CD14-positive monocyte (primary cell): ENCODE measurements at regions not wholly inside any gene's neighbourhood (a gene's known extent, or its start where the extent isn't known, plus 50 kb on each side); places are given as distances from the start of the nearest gene placed in this dataset.

Source experiments
- DNase-seq, 3 donors: peaks; one replicate each; pipeline ENCODE4 v3.0.0-alpha.2; 2011 to 2022
- H2AFZ ChIP-seq: 2 replicates; pipeline ENCODE4 v1.6.0; 2012; ENCODE audit warnings: mild to moderate bottlenecking, low read depth, low read length, inconsistent platforms; ENCODE audit not compliant: insufficient read depth, poor library complexity, severe bottlenecking
- H3K27ac ChIP-seq, 2 donors: 1 replicate in 1 of 2; 2 replicates in 1 of 2; pipeline ENCODE4 v1.5.1; 2012 to 2013; ENCODE audit warnings: low read length in 2 of 2, control low read depth in 1 of 2, inconsistent platforms in 1 of 2, low read depth in 1 of 2, mild to moderate bottlenecking in 1 of 2
- H3K27me3 ChIP-seq, 2 donors: one replicate each; pipeline versions ENCODE4 v1.6.0 to v1.6.1; 2011 to 2013; ENCODE audit warnings: low read length in 2 of 2; ENCODE audit not compliant: control insufficient read depth in 2 of 2, insufficient read depth in 2 of 2
- H3K36me3 ChIP-seq, 2 donors: replicated peaks in 1 of 2; 1 replicate in 1 of 2; 2 replicates in 1 of 2; pipeline versions ENCODE4 v1.5.1 to v1.6.1; 2012 to 2013; ENCODE audit warnings: low read length in 2 of 2, control low read depth in 1 of 2, inconsistent platforms in 1 of 2, mild to moderate bottlenecking in 1 of 2; ENCODE audit not compliant: insufficient read depth in 2 of 2, control insufficient read depth in 1 of 2
- H3K4me1 ChIP-seq, 2 donors: 1 replicate in 1 of 2; 2 replicates in 1 of 2; pipeline versions ENCODE4 v1.5.1 to v1.6.1; 2012 to 2013; ENCODE audit warnings: low read length in 2 of 2, control low read depth in 1 of 2, inconsistent platforms in 1 of 2, mild to moderate bottlenecking in 1 of 2, moderate library complexity in 1 of 2; ENCODE audit not compliant: insufficient read depth in 2 of 2, control insufficient read depth in 1 of 2
- H3K4me2 ChIP-seq: replicated peaks from 2 replicates; pipeline ENCODE3; 2012; ENCODE audit warnings: low read length, moderate library complexity, mild to moderate bottlenecking; ENCODE audit not compliant: poor library complexity, severe bottlenecking; ENCODE audit errors: extremely low read depth
- H3K4me3 ChIP-seq, 3 experiments: fragments of 200-600 bp in 1 of 3; sonication (generic) in 1 of 3; replicated peaks in 1 of 3; 1 replicate in 2 of 3; 2 replicates in 1 of 3; pipeline ENCODE4 v1.5.1; 2011 to 2013; ENCODE audit warnings: low read length in 3 of 3, mild to moderate bottlenecking in 3 of 3, control low read depth in 2 of 3, low read depth in 2 of 3, inconsistent platforms in 1 of 3, moderate library complexity in 1 of 3
- H3K79me2 ChIP-seq: 2 replicates; pipeline ENCODE4 v1.6.0; 2012; ENCODE audit warnings: mild to moderate bottlenecking, control low read depth, inconsistent platforms, low read length, moderate library complexity; ENCODE audit not compliant: insufficient read depth
- H3K9ac ChIP-seq: 2 replicates; pipeline ENCODE4 v1.6.0; 2017; ENCODE audit warnings: low read length, mild to moderate bottlenecking; ENCODE audit not compliant: insufficient read depth, poor library complexity, severe bottlenecking
- H3K9me3 ChIP-seq, 2 donors: replicated peaks in 1 of 2; 1 replicate in 1 of 2; 2 replicates in 1 of 2; pipeline versions ENCODE4 v1.5.1 to v1.6.1; 2012 to 2013; ENCODE audit warnings: low read length in 2 of 2, control low read depth in 1 of 2; ENCODE audit not compliant: control insufficient read depth in 1 of 2, insufficient read depth in 1 of 2
- H4K20me1 ChIP-seq: 2 replicates; pipeline ENCODE4 v1.6.0; 2012; ENCODE audit warnings: mild to moderate bottlenecking, low read length, control low read depth, moderate library complexity; ENCODE audit not compliant: insufficient read depth
- H3K27ac Mint-ChIP-seq, 7 donors: one replicate each; pipeline ENCODE4 v1.8.0; 2020; ENCODE audit warnings: mild to moderate bottlenecking in 7 of 7, mixed read lengths in 7 of 7, moderate library complexity in 6 of 7, inconsistent platforms in 2 of 7
- H3K27me3 Mint-ChIP-seq, 3 donors: one replicate each; pipeline ENCODE4 v1.8.0; 2021 to 2022; ENCODE audit warnings: low read depth in 3 of 3, mild to moderate bottlenecking in 3 of 3, mixed read lengths in 3 of 3, moderate library complexity in 3 of 3, inconsistent platforms in 1 of 3
- H3K36me3 Mint-ChIP-seq, 2 donors: one replicate each; pipeline ENCODE4 v1.8.0; 2020; ENCODE audit warnings: mixed read lengths in 2 of 2, inconsistent platforms in 1 of 2, mild to moderate bottlenecking in 1 of 2
- H3K4me1 Mint-ChIP-seq: one replicate; pipeline ENCODE4 v1.8.0; 2020; ENCODE audit warnings: mild to moderate bottlenecking, mixed read lengths
- H3K4me3 Mint-ChIP-seq, 2 donors: one replicate each; pipeline ENCODE4 v1.8.0; 2020; ENCODE audit warnings: mild to moderate bottlenecking in 2 of 2, mixed read lengths in 2 of 2, moderate library complexity in 1 of 2
- H3K9me3 Mint-ChIP-seq, 7 donors: one replicate each; pipeline ENCODE4 v1.8.0; 2020 to 2022; ENCODE audit warnings: mixed read lengths in 7 of 7, mild to moderate bottlenecking in 6 of 7, moderate library complexity in 6 of 7, inconsistent platforms in 2 of 7
- CTCF ChIP-seq: fragments of 200-600 bp; IDR thresholded peaks from one replicate; pipeline ENCODE4 v1.8.0; 2022; ENCODE audit warnings: antibody characterized with exemption, mild to moderate bottlenecking
- WGBS: methylation state at CpG from one replicate; pipeline ENCODE4 v1.1.5; 2013; ENCODE audit warnings: missing lambda C conversion rate; ENCODE audit not compliant: insufficient coverage; 5-methylcytosine and 5-hydroxymethylcytosine counted together
- intact Hi-C, 2 donors: fragments of 100-400 bp; cut with micrococcal nuclease; formaldehyde crosslinking; loops; one replicate each; pipeline versions ENCODE4 v1.15.0 to v1.15.1; 2023

- Histone ChIP-seq H3K4me3 (no peak overlapping the region), H3K4me2 (no peak overlapping the region), H2AFZ (no peak overlapping the region), H3K27ac (no peak overlapping the region), H3K4me1 (no peaks in the 10 kb centered on the region), H3K27me3 (no peaks in the 10 kb centered on the region), H3K9me3 (peaks cover 0 to 8% of the 10 kb centered on the region in 2 donors), H3K36me3 (no peaks in the 10 kb centered on the region), H3K79me2 (no peaks in the 10 kb centered on the region), H4K20me1 (no peaks in the 10 kb centered on the region), H3K9ac (no peak overlapping the region)
- DNase-seq, result no peak
- no peak for TF ChIP-seq CTCF
- 29% methylated on average over 1 of the region's 1 CpG for WGBS
- H3K27me3 Mint-ChIP-seq, result no peaks in the 10 kb centered on the region
- no peak overlapping the region for H3K4me3 Mint-ChIP-seq
- H3K27ac Mint-ChIP-seq, result no peak overlapping the region
- intact Hi-C loops, result no loop called here
- H3K36me3 Mint-ChIP-seq, result no peaks in the 10 kb centered on the region
- peaks cover 3 to 13% (median 5%) of the 10 kb centered on the region in 7 donors for H3K9me3 Mint-ChIP-seq
- no peaks in the 10 kb centered on the region for H3K4me1 Mint-ChIP-seq
Observed at GRCh38 chr13:85266331-85266730, 532.9 kb downstream of the SLITRK6 start.

GRCh38 chr13:85265296-85265695 is 533.9 kb downstream of the SLITRK6 start:
- intact Hi-C loops, result no loop called here
- Mint-ChIP-seq H3K4me1 (no peaks in the 10 kb centered on the region), H3K27ac (no peak overlapping the region), H3K36me3 (no peaks in the 10 kb centered on the region), H3K27me3 (no peaks in the 10 kb centered on the region), H3K9me3 (peaks cover 3 to 13% (median 5%) of the 10 kb centered on the region in 7 donors), H3K4me3 (no peak overlapping the region)
- no peak overlapping the region for H3K4me2 ChIP-seq
- no peaks in the 10 kb centered on the region for H3K4me1 ChIP-seq
- H3K4me3 ChIP-seq, result no peak overlapping the region
- no peak overlapping the region for H3K9ac ChIP-seq
- no peaks in the 10 kb centered on the region for H3K27me3 ChIP-seq
- no peak for DNase-seq
- no peaks in the 10 kb centered on the region for H3K36me3 ChIP-seq
- no peaks in the 10 kb centered on the region for H3K79me2 ChIP-seq
- no peak overlapping the region for H2AFZ ChIP-seq
- TF ChIP-seq CTCF, result no peak
- 100% methylated on average over 2 of the region's 3 CpGs for WGBS
- no peak overlapping the region for H3K27ac ChIP-seq
- H3K9me3 ChIP-seq, result peaks cover 0 to 8% of the 10 kb centered on the region in 2 donors
- H4K20me1 ChIP-seq, result no peaks in the 10 kb centered on the region
